SU-DHL-6 (cell line): ENCODE measurements at regions not wholly inside any gene's neighbourhood (a gene's known extent, or its start where the extent isn't known, plus 50 kb on each side); places are given as distances from the start of the nearest gene placed in this dataset.

Experiments
- H2AFZ ChIP-seq: fragments of 200-600 bp; sonication (generic); 2 replicates; pipeline ENCODE4 v1.6.1; 2014; ENCODE audit warnings: low read depth, mild to moderate bottlenecking, moderate library complexity, mixed read lengths, antibody characterized with exemption, low read length; ENCODE audit not compliant: severe bottlenecking
- H3F3A ChIP-seq: fragments of 200-600 bp; shearing (Covaris generic); 2 replicates; pipeline ENCODE4 v1.6.0; 2016; ENCODE audit warnings: antibody characterized with exemption, mild to moderate bottlenecking; ENCODE audit not compliant: insufficient read depth
- H3K27ac ChIP-seq: fragments of 200-600 bp; sonication (generic); 2 replicates; pipeline ENCODE4 v1.5.1; 2016; ENCODE audit warnings: low read depth, mild to moderate bottlenecking, low read length, moderate library complexity, mixed read lengths
- H3K27me3 ChIP-seq: fragments of 200-600 bp; sonication (generic), shearing (Covaris generic); 2 replicates; pipeline ENCODE4 v1.6.0; 2014; ENCODE audit warnings: mild to moderate bottlenecking, low read length
- H3K36me3 ChIP-seq: fragments of 200-600 bp; sonication (generic); 2 replicates; pipeline ENCODE4 v1.6.1; 2014; ENCODE audit warnings: mild to moderate bottlenecking, low read length, mixed read lengths
- H3K4me2 ChIP-seq: fragments of 300-600, 200-600 bp; shearing (Covaris generic), sonication (generic); 2 replicates; pipeline ENCODE4 v1.6.0; 2014; ENCODE audit warnings: low read length, low read depth, mild to moderate bottlenecking; ENCODE audit not compliant: poor library complexity, severe bottlenecking
- H3K4me3 ChIP-seq: fragments of 200-600 bp; sonication (generic); 2 replicates; pipeline ENCODE4 v1.5.1; 2014; ENCODE audit warnings: antibody characterized with exemption, low read length, mild to moderate bottlenecking, mixed read lengths; ENCODE audit not compliant: insufficient read depth, poor library complexity, severe bottlenecking
- H3K79me2 ChIP-seq: fragments of 200-600 bp; sonication (generic); 2 replicates; pipeline ENCODE4 v1.6.1; 2014; ENCODE audit warnings: mild to moderate bottlenecking, low read length, moderate library complexity; ENCODE audit not compliant: insufficient read depth
- H3K9ac ChIP-seq: fragments of 200-600 bp; sonication (generic); 2 replicates; pipeline ENCODE4 v1.7.0; 2014; ENCODE audit warnings: mild to moderate bottlenecking, low read length
- H3K9me2 ChIP-seq: fragments of 200-600 bp; sonication (generic); replicated peaks from 2 replicates; pipeline ENCODE4 v1.6.1; 2014; ENCODE audit warnings: low read length; ENCODE audit not compliant: insufficient read depth
- H3K9me3 ChIP-seq: fragments of 200-600 bp; sonication (generic); 2 replicates; pipeline ENCODE4 v1.6.1; 2014; ENCODE audit warnings: low read length, mixed read lengths; ENCODE audit not compliant: insufficient read depth
- H4K20me1 ChIP-seq: fragments of 200-600 bp; sonication (generic); 2 replicates; pipeline ENCODE4 v1.6.1; 2014; ENCODE audit warnings: low read depth, mild to moderate bottlenecking, antibody characterized with exemption, low read length, moderate library complexity, mixed read lengths
- EZH2phosphoT487 ChIP-seq: fragments of 200-600 bp; sonication (generic), shearing (Covaris generic); conservative IDR thresholded peaks from 2 replicates; pipeline ENCODE4 v1.6.1; 2018; ENCODE audit warnings: mild to moderate bottlenecking, antibody characterized with exemption, low read length, moderate library complexity, mixed read lengths
- TF ChIP-seq, protein P1 (sequence below): fragments of 200-600 bp; sonication (generic); IDR thresholded peaks from one replicate; pipeline ENCODE4 v1.5.1; 2017; ENCODE audit warnings: antibody characterized with exemption, mild to moderate bottlenecking, low read length, moderate library complexity; ENCODE audit not compliant: insufficient read depth, poor library complexity, severe bottlenecking

DNA sequence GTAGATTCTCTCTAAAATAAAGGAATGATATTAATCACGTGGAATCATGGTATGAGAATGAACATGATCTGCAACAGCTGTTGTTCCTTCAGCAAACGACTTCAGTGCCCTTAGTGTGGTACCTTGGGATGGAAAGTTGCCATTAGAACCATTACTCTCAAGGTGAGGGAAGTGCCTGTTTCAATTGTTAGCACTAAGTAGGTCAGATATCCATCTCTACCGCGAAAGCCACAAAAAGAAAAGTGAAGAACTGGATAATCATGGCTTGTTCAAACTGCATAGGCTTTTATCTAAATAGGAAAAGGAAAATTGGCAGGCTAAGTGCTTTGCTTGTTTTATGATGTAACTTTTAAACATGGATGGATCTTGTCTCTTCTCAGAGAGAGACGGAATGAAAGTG lies 380.7 kb downstream of the MRPS30 start:
- no peak overlapping the region for H2AFZ ChIP-seq
- H3K27ac ChIP-seq, result no peak overlapping the region
- no peaks in the 10 kb centered on the region for H3F3A ChIP-seq
- TF ChIP-seq, protein P1, sequence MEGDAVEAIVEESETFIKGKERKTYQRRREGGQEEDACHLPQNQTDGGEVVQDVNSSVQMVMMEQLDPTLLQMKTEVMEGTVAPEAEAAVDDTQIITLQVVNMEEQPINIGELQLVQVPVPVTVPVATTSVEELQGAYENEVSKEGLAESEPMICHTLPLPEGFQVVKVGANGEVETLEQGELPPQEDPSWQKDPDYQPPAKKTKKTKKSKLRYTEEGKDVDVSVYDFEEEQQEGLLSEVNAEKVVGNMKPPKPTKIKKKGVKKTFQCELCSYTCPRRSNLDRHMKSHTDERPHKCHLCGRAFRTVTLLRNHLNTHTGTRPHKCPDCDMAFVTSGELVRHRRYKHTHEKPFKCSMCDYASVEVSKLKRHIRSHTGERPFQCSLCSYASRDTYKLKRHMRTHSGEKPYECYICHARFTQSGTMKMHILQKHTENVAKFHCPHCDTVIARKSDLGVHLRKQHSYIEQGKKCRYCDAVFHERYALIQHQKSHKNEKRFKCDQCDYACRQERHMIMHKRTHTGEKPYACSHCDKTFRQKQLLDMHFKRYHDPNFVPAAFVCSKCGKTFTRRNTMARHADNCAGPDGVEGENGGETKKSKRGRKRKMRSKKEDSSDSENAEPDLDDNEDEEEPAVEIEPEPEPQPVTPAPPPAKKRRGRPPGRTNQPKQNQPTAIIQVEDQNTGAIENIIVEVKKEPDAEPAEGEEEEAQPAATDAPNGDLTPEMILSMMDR, result no peak
- no peak for TF ChIP-seq EZH2phosphoT487
- H3K9me2 ChIP-seq, result no peaks in the 10 kb centered on the region
- no peaks in the 10 kb centered on the region for H3K79me2 ChIP-seq
- no peak overlapping the region for H3K4me3 ChIP-seq
- no peaks in the 10 kb centered on the region for H3K9me3 ChIP-seq
- no peaks in the 10 kb centered on the region for H3K36me3 ChIP-seq
- no peak overlapping the region for H3K9ac ChIP-seq
- H3K27me3 ChIP-seq, result no peaks in the 10 kb centered on the region
- H4K20me1 ChIP-seq, result no peaks in the 10 kb centered on the region
- no peak overlapping the region for H3K4me2 ChIP-seq

- H2AFZ ChIP-seq, result no peak overlapping the region
- H3K36me3 ChIP-seq, result no peaks in the 10 kb centered on the region
- no peaks in the 10 kb centered on the region for H3K9me2 ChIP-seq
- no peak overlapping the region for H3K9ac ChIP-seq
- no peak for TF ChIP-seq EZH2phosphoT487
- TF ChIP-seq, protein P1, result no peak
- H3K4me2 ChIP-seq, result no peak overlapping the region
- no peak overlapping the region for H3K27ac ChIP-seq
- H3F3A ChIP-seq, result no peaks in the 10 kb centered on the region
- H3K27me3 ChIP-seq, result no peaks in the 10 kb centered on the region
- no peaks in the 10 kb centered on the region for H3K79me2 ChIP-seq
- no peaks in the 10 kb centered on the region for H3K9me3 ChIP-seq
- H4K20me1 ChIP-seq, result no peaks in the 10 kb centered on the region
- no peak overlapping the region for H3K4me3 ChIP-seq
These were observed 386.3 kb downstream of the MRPS30 start for GRCh38 chr5:45195026-45195425.
